GM23338 (cell line): ENCODE measurements at regions not wholly inside any gene's neighbourhood (a gene's known extent, or its start where the extent isn't known, plus 50 kb on each side); places are given as distances from the start of the nearest gene placed in this dataset.

Source experiments
- ATAC-seq: fragments of 200-7000 bp; cut with Tn5 transposase; 3 replicates; pipeline ENCODE4 v1.9.1; 2020
- DNase-seq: peaks from one replicate; pipeline ENCODE4 v3.0.0-alpha.2; 2015; ENCODE audit warnings: low spot score
- H2AFZ ChIP-seq: fragments of 200-600 bp; sonication (generic); 2 replicates; pipeline ENCODE4 v1.8.0; 2016; ENCODE audit warnings: antibody characterized with exemption, mild to moderate bottlenecking, moderate library complexity
- H3F3A ChIP-seq: fragments of 200-600 bp; sonication (generic); replicated peaks from 2 replicates; pipeline ENCODE4 v1.8.0; 2017; ENCODE audit warnings: antibody characterized with exemption, mixed run types, low read depth
- H3K27ac ChIP-seq: fragments of 200-600 bp; sonication (generic); 2 replicates; pipeline ENCODE4 v1.6.1; 2016; ENCODE audit warnings: low read depth
- H3K27me3 ChIP-seq: fragments of 200-600 bp; sonication (generic); 2 replicates; pipeline ENCODE4 v1.8.0; 2016; ENCODE audit warnings: mild to moderate bottlenecking, mixed run types, moderate library complexity; ENCODE audit not compliant: insufficient read depth
- H3K36me3 ChIP-seq: fragments of 200-600 bp; sonication (generic); 2 replicates; pipeline ENCODE4 v1.8.0; 2016; ENCODE audit warnings: mild to moderate bottlenecking; ENCODE audit not compliant: insufficient read depth
- H3K4me1 ChIP-seq: fragments of 200-600 bp; sonication (generic); 2 replicates; pipeline ENCODE4 v1.8.0; 2016; ENCODE audit warnings: mild to moderate bottlenecking, moderate library complexity; ENCODE audit not compliant: insufficient read depth
- H3K4me2 ChIP-seq: fragments of 200-600 bp; sonication (generic); 2 replicates; pipeline ENCODE4 v1.7.1; 2017; ENCODE audit warnings: mixed run types
- H3K4me3 ChIP-seq: fragments of 200-600 bp; sonication (generic); 2 replicates; pipeline ENCODE4 v1.6.1; 2016; ENCODE audit warnings: mixed run types
- H3K79me2 ChIP-seq: fragments of 200-600 bp; sonication (generic); replicated peaks from 2 replicates; pipeline ENCODE4 v1.8.0; 2017; ENCODE audit warnings: mild to moderate bottlenecking; ENCODE audit not compliant: insufficient read depth
- H3K9me2 ChIP-seq: fragments of 200-600 bp; sonication (generic); 2 replicates; pipeline ENCODE4 v1.8.0; 2017; ENCODE audit not compliant: insufficient read depth
- H4K20me1 ChIP-seq: fragments of 200-600 bp; sonication (generic); replicated peaks from 2 replicates; pipeline ENCODE4 v1.8.0; 2017; ENCODE audit warnings: mild to moderate bottlenecking; ENCODE audit not compliant: insufficient read depth
- H3K27ac Mint-ChIP-seq: 2 replicates; pipeline ENCODE4 v1.8.0; 2020; ENCODE audit warnings: inconsistent platforms, mild to moderate bottlenecking, moderate library complexity, mixed read lengths
- H3K27me3 Mint-ChIP-seq: 3 replicates; pipeline ENCODE4 v1.8.0; 2022; ENCODE audit warnings: low read depth, mild to moderate bottlenecking, moderate library complexity, mixed read lengths, inconsistent platforms; ENCODE audit not compliant: insufficient read depth, poor library complexity
- H3K36me3 Mint-ChIP-seq: 3 replicates; pipeline ENCODE4 v1.8.0; 2021; ENCODE audit warnings: low read depth, mild to moderate bottlenecking, inconsistent platforms, moderate library complexity, mixed read lengths
- H3K4me1 Mint-ChIP-seq: 3 replicates; pipeline ENCODE4 v1.8.0; 2020; ENCODE audit warnings: mild to moderate bottlenecking, inconsistent platforms, mixed read lengths
- H3K4me3 Mint-ChIP-seq: 3 replicates; pipeline ENCODE4 v1.8.0; 2021; ENCODE audit warnings: moderate library complexity, mild to moderate bottlenecking, inconsistent platforms, mixed read lengths
- H3K9me3 Mint-ChIP-seq: 3 replicates; pipeline ENCODE4 v1.8.0; 2020; ENCODE audit warnings: moderate library complexity, mild to moderate bottlenecking, inconsistent platforms, mixed read lengths
- CREB1 ChIP-seq: fragments of 250-450 bp; sonication (Bioruptor Pico); IDR thresholded peaks from 2 replicates; pipeline ENCODE4 v1.5.0; 2020; ENCODE audit warnings: low read depth, mild to moderate bottlenecking, moderate library complexity
- EZH2 ChIP-seq: fragments of 200-600 bp; sonication (generic); IDR thresholded peaks from one replicate; pipeline ENCODE4 v1.8.0; 2017; ENCODE audit warnings: antibody characterized with exemption, mild to moderate bottlenecking, low read depth; ENCODE audit not compliant: unreplicated experiment
- EZH2phosphoT487 ChIP-seq: fragments of 200-600 bp; sonication (generic); IDR thresholded peaks from one replicate; pipeline ENCODE4 v1.8.1; 2018; ENCODE audit warnings: antibody characterized with exemption; ENCODE audit not compliant: unreplicated experiment
- JUNB ChIP-seq: IDR thresholded peaks from one replicate; pipeline ENCODE4 v1.6.1; 2016; ENCODE audit warnings: antibody characterized with exemption; ENCODE audit not compliant: unreplicated experiment
- NANOG ChIP-seq: IDR thresholded peaks from 2 replicates; pipeline ENCODE4 v1.6.1; 2016; ENCODE audit warnings: antibody characterized with exemption, borderline replicate concordance
- POLR2AphosphoS5 ChIP-seq: IDR thresholded peaks from 2 replicates; pipeline ENCODE4 v1.6.1; 2016; ENCODE audit warnings: antibody characterized with exemption, low read depth
- STAT1 ChIP-seq: IDR thresholded peaks from one replicate; pipeline ENCODE4 v1.6.1; 2016; ENCODE audit warnings: antibody characterized with exemption; ENCODE audit not compliant: unreplicated experiment
- ZNF114 ChIP-seq: fragments of 250-450 bp; sonication (Bioruptor Pico); IDR thresholded peaks from 2 replicates; pipeline ENCODE4 v1.5.0; 2020; ENCODE audit warnings: mild to moderate bottlenecking, moderate library complexity
- ZNF331 ChIP-seq: fragments of 250-450 bp; sonication (Bioruptor Pico); IDR thresholded peaks from 2 replicates; pipeline ENCODE4 v1.5.0; 2020; ENCODE audit warnings: low read depth, mild to moderate bottlenecking, moderate library complexity
- TF ChIP-seq, protein P1 (sequence below): IDR thresholded peaks from one replicate; pipeline ENCODE4 v1.6.1; 2018; ENCODE audit warnings: antibody characterized with exemption; ENCODE audit not compliant: unreplicated experiment
- TF ChIP-seq, protein P2 (sequence below): fragments of 250-450 bp; sonication (Bioruptor Pico); IDR thresholded peaks from 2 replicates; pipeline ENCODE4 v1.5.0; 2020; ENCODE audit warnings: mild to moderate bottlenecking, moderate library complexity
- TF ChIP-seq, protein P3 (sequence below), 2 experiments: fragments of 200-600 bp in 1 of 2; sonication (generic) in 1 of 2; conservative IDR thresholded peaks; 2 replicates each; pipeline versions ENCODE4 v1.5.1 to v1.6.1; 2016 to 2017; ENCODE audit warnings: antibody characterized with exemption in 2 of 2, low read depth in 2 of 2, mild to moderate bottlenecking in 2 of 2, moderate library complexity in 1 of 2

DNA sequence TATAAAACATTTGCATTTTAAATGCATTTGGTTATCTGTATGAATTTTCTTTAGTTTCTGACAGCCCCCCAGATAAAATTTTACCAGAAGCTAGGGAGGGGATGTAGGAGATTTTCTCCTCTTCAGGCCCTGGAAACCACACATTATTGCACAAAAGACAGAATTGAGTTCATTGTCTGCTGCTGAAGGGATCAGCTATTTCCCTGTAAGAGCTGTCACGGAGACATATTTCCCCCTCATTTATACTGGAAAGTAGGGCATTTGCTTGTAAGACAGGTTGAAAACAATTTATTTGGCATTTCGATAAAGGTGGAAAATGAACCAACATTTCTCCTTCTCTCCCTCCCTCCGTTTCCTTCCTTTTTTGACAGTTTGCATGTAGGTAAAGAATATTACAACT, 241.3 kb upstream of the LCORL start:
- H3K27ac Mint-ChIP-seq, result no peak overlapping the region
- no peak for TF ChIP-seq POLR2AphosphoS5
- peaks cover 1% of the 10 kb centered on the region for H3K27me3 Mint-ChIP-seq
- peaks cover 15% of the 10 kb centered on the region; the same call in 2 of the 3 replicates for H3K36me3 Mint-ChIP-seq
- peaks cover 43% of the 10 kb centered on the region for H3K9me3 Mint-ChIP-seq
- no peaks in the 10 kb centered on the region for H3K27me3 ChIP-seq
- no peak overlapping the region for H3K4me2 ChIP-seq
- H3K4me3 Mint-ChIP-seq, result no peak overlapping the region
- no peak overlapping the region for H2AFZ ChIP-seq
- no peaks in the 10 kb centered on the region for H3K4me1 Mint-ChIP-seq
- no peaks in the 10 kb centered on the region for H3K79me2 ChIP-seq
- ATAC-seq, result no peak
- H3K36me3 ChIP-seq, result no peaks in the 10 kb centered on the region
- H3F3A ChIP-seq, result no peaks in the 10 kb centered on the region
- no peaks in the 10 kb centered on the region for H3K4me1 ChIP-seq
- no peak overlapping the region for H3K4me3 ChIP-seq
- DNase-seq, result no peak
- peaks cover 14% of the 10 kb centered on the region for H3K9me2 ChIP-seq
- H4K20me1 ChIP-seq, result no peaks in the 10 kb centered on the region
- H3K27ac ChIP-seq, result no peak overlapping the region

DNA sequence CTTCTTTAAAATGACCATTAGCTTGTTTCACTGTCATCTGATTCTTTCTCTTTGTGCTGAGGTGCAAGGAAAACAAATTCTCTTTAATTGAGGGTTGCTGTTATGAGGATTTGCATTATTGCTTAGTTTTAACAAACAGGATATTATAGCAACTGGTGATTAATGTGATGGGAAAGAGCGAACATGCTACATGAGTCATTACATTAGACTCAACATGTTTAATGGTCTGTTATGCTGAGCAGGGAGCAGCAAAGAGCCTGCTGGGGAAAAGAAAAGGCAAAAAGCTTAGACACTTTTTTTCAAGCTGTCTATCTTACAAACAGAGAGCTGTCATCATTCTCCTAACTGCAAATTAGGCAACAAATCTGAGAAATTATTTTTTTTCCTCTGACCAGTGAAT, 230.5 kb upstream of the LCORL start:
- Histone ChIP-seq H3K4me1 (no peaks in the 10 kb centered on the region), H3K9me2 (0 out of 2 replicates have a peak, but pooled peaks cover 3% of the 10 kb centered on the region), H3K27ac (no peak overlapping the region), H2AFZ (no peak overlapping the region), H3K4me2 (no peak overlapping the region), H3K4me3 (no peak overlapping the region), H3K27me3 (no peaks in the 10 kb centered on the region), H3K36me3 (no peaks in the 10 kb centered on the region), H3F3A (no peaks in the 10 kb centered on the region), H4K20me1 (no peaks in the 10 kb centered on the region), H3K79me2 (no peaks in the 10 kb centered on the region)
- no peaks in the 10 kb centered on the region for H3K36me3 Mint-ChIP-seq
- ATAC-seq (no peak), DNase-seq (no peak)
- peaks cover 11% of the 10 kb centered on the region; the same call in 2 of the 3 replicates for H3K9me3 Mint-ChIP-seq
- H3K27me3 Mint-ChIP-seq, result peaks cover 2% of the 10 kb centered on the region
- H3K27ac Mint-ChIP-seq, result no peak overlapping the region
- no peaks in the 10 kb centered on the region for H3K4me1 Mint-ChIP-seq
- no peak overlapping the region for H3K4me3 Mint-ChIP-seq
- TF ChIP-seq, protein P1, sequence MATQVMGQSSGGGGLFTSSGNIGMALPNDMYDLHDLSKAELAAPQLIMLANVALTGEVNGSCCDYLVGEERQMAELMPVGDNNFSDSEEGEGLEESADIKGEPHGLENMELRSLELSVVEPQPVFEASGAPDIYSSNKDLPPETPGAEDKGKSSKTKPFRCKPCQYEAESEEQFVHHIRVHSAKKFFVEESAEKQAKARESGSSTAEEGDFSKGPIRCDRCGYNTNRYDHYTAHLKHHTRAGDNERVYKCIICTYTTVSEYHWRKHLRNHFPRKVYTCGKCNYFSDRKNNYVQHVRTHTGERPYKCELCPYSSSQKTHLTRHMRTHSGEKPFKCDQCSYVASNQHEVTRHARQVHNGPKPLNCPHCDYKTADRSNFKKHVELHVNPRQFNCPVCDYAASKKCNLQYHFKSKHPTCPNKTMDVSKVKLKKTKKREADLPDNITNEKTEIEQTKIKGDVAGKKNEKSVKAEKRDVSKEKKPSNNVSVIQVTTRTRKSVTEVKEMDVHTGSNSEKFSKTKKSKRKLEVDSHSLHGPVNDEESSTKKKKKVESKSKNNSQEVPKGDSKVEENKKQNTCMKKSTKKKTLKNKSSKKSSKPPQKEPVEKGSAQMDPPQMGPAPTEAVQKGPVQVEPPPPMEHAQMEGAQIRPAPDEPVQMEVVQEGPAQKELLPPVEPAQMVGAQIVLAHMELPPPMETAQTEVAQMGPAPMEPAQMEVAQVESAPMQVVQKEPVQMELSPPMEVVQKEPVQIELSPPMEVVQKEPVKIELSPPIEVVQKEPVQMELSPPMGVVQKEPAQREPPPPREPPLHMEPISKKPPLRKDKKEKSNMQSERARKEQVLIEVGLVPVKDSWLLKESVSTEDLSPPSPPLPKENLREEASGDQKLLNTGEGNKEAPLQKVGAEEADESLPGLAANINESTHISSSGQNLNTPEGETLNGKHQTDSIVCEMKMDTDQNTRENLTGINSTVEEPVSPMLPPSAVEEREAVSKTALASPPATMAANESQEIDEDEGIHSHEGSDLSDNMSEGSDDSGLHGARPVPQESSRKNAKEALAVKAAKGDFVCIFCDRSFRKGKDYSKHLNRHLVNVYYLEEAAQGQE, result no peak
- TF ChIP-seq POLR2AphosphoS5 (no peak), CREB1 (no peak), STAT1 (no peak), EZH2 (no peak), ZNF331 (CRISPR knock-in tag) (no peak), NANOG (no peak), EZH2phosphoT487 (no peak), ZNF114 (CRISPR knock-in tag) (no peak), JUNB (no peak)
- TF ChIP-seq, protein P2, sequence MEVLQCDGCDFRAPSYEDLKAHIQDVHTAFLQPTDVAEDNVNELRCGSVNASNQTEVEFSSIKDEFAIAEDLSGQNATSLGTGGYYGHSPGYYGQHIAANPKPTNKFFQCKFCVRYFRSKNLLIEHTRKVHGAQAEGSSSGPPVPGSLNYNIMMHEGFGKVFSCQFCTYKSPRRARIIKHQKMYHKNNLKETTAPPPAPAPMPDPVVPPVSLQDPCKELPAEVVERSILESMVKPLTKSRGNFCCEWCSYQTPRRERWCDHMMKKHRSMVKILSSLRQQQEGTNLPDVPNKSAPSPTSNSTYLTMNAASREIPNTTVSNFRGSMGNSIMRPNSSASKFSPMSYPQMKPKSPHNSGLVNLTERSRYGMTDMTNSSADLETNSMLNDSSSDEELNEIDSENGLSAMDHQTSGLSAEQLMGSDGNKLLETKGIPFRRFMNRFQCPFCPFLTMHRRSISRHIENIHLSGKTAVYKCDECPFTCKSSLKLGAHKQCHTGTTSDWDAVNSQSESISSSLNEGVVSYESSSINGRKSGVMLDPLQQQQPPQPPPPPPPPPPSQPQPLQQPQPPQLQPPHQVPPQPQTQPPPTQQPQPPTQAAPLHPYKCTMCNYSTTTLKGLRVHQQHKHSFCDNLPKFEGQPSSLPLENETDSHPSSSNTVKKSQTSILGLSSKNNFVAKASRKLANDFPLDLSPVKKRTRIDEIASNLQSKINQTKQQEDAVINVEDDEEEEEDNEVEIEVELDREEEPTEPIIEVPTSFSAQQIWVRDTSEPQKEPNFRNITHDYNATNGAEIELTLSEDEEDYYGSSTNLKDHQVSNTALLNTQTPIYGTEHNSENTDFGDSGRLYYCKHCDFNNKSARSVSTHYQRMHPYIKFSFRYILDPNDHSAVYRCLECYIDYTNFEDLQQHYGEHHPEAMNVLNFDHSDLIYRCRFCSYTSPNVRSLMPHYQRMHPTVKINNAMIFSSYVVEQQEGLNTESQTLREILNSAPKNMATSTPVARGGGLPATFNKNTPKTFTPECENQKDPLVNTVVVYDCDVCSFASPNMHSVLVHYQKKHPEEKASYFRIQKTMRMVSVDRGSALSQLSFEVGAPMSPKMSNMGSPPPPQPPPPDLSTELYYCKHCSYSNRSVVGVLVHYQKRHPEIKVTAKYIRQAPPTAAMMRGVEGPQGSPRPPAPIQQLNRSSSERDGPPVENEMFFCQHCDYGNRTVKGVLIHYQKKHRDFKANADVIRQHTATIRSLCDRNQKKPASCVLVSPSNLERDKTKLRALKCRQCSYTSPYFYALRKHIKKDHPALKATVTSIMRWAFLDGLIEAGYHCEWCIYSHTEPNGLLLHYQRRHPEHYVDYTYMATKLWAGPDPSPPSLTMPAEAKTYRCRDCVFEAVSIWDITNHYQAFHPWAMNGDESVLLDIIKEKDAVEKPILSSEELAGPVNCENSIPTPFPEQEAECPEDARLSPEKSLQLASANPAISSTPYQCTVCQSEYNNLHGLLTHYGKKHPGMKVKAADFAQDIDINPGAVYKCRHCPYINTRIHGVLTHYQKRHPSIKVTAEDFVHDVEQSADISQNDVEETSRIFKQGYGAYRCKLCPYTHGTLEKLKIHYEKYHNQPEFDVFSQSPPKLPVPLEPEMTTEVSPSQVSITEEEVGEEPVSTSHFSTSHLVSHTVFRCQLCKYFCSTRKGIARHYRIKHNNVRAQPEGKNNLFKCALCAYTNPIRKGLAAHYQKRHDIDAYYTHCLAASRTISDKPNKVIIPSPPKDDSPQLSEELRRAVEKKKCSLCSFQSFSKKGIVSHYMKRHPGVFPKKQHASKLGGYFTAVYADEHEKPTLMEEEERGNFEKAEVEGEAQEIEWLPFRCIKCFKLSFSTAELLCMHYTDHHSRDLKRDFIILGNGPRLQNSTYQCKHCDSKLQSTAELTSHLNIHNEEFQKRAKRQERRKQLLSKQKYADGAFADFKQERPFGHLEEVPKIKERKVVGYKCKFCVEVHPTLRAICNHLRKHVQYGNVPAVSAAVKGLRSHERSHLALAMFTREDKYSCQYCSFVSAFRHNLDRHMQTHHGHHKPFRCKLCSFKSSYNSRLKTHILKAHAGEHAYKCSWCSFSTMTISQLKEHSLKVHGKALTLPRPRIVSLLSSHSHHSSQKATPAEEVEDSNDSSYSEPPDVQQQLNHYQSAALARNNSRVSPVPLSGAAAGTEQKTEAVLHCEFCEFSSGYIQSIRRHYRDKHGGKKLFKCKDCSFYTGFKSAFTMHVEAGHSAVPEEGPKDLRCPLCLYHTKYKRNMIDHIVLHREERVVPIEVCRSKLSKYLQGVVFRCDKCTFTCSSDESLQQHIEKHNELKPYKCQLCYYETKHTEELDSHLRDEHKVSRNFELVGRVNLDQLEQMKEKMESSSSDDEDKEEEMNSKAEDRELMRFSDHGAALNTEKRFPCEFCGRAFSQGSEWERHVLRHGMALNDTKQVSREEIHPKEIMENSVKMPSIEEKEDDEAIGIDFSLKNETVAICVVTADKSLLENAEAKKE (CRISPR knock-in tag), result no peak
- TF ChIP-seq, protein P3, sequence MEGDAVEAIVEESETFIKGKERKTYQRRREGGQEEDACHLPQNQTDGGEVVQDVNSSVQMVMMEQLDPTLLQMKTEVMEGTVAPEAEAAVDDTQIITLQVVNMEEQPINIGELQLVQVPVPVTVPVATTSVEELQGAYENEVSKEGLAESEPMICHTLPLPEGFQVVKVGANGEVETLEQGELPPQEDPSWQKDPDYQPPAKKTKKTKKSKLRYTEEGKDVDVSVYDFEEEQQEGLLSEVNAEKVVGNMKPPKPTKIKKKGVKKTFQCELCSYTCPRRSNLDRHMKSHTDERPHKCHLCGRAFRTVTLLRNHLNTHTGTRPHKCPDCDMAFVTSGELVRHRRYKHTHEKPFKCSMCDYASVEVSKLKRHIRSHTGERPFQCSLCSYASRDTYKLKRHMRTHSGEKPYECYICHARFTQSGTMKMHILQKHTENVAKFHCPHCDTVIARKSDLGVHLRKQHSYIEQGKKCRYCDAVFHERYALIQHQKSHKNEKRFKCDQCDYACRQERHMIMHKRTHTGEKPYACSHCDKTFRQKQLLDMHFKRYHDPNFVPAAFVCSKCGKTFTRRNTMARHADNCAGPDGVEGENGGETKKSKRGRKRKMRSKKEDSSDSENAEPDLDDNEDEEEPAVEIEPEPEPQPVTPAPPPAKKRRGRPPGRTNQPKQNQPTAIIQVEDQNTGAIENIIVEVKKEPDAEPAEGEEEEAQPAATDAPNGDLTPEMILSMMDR (conservative IDR thresholded peaks at IDR 0.05; ENCODE audit: low read depth in 2 of 2), result no peak
